HepG2 (cell line): ENCODE measurements at regions not wholly inside any gene's neighbourhood (a gene's known extent, or its start where the extent isn't known, plus 50 kb on each side); places are given as distances from the start of the nearest gene placed in this dataset.

Experiments used
- AKAP8 ChIP-seq: sonication (generic); formaldehyde crosslinking; IDR thresholded peaks from 2 replicates; pipeline ENCODE4 v1.5.1; 2020; ENCODE audit warnings: mild to moderate bottlenecking, missing genetic modification reagents
- ATF7 ChIP-seq, 2 experiments: fragments of 450-650 bp in 1 of 2; sonication (generic) in 1 of 2; formaldehyde crosslinking in 1 of 2; IDR thresholded peaks; 2 replicates each; pipeline versions ENCODE4 v1.4.0 to v1.6.1; 2016 to 2020; ENCODE audit warnings: antibody characterized with exemption in 1 of 2, mild to moderate bottlenecking in 1 of 2, missing genetic modification reagents in 1 of 2
- CBX5 ChIP-seq: sonication (generic); formaldehyde crosslinking; IDR thresholded peaks from 2 replicates; pipeline ENCODE4 v1.4.0; 2020; ENCODE audit warnings: missing genetic modification reagents, borderline replicate concordance
- CEBPB ChIP-seq: IDR thresholded peaks from 2 replicates; pipeline ENCODE4 v1.6.1; 2011; ENCODE audit warnings: low read depth, low read length, improper control_type of control experiment, borderline replicate concordance
- CHD4 ChIP-seq: fragments of 200-600 bp; sonication (generic); IDR thresholded peaks from 2 replicates; pipeline ENCODE4 v1.7.0; 2017; ENCODE audit warnings: mild to moderate bottlenecking, low read length, borderline replicate concordance
- DBP ChIP-seq: sonication (generic); formaldehyde crosslinking; IDR thresholded peaks from 2 replicates; pipeline ENCODE4 v1.4.0; 2020; ENCODE audit warnings: missing genetic modification reagents; ENCODE audit errors: not compliant biosample characterization
- GMEB1 ChIP-seq: sonication (generic); formaldehyde crosslinking; IDR thresholded peaks from 2 replicates; pipeline ENCODE4 v1.5.1; 2020; ENCODE audit warnings: missing genetic modification reagents, mild to moderate bottlenecking, borderline replicate concordance
- HES4 ChIP-seq: sonication (generic); formaldehyde crosslinking; IDR thresholded peaks from 2 replicates; pipeline ENCODE4 v1.9.0; 2021; ENCODE audit warnings: mild to moderate bottlenecking, missing genetic modification reagents, borderline replicate concordance
- HIVEP1 ChIP-seq: sonication (generic); formaldehyde crosslinking; IDR thresholded peaks from 2 replicates; pipeline ENCODE4 v1.4.0; 2020; ENCODE audit warnings: mild to moderate bottlenecking, missing genetic modification reagents
- LCORL ChIP-seq, 2 experiments: fragments of 450-650 bp in 1 of 2; sonication (generic) in 1 of 2; formaldehyde crosslinking in 1 of 2; IDR thresholded peaks; 2 replicates each; pipeline versions ENCODE4 v1.5.0 to v1.6.1; 2017 to 2020; ENCODE audit warnings: antibody characterized with exemption in 1 of 2, missing genetic modification reagents in 1 of 2
- NR3C1 ChIP-seq: sonication (generic); formaldehyde crosslinking; IDR thresholded peaks from 2 replicates; pipeline ENCODE4 v1.4.0; 2020; ENCODE audit warnings: missing genetic modification reagents
- SAP130 ChIP-seq: IDR thresholded peaks from 2 replicates; pipeline ENCODE4 v1.6.1; 2016; ENCODE audit warnings: low read depth
- TBX3 ChIP-seq: fragments of 450-650 bp; IDR thresholded peaks from 2 replicates; pipeline ENCODE4 v1.6.1; 2017; ENCODE audit warnings: antibody characterized with exemption, mild to moderate bottlenecking, inconsistent platforms, borderline replicate concordance
- TCF7L2 ChIP-seq: IDR thresholded peaks from 2 replicates; pipeline ENCODE4 v1.6.1; 2011; ENCODE audit warnings: mild to moderate bottlenecking, low read depth, low read length, moderate library complexity
- TFAP4 ChIP-seq: sonication (generic); IDR thresholded peaks from 2 replicates; pipeline ENCODE4 v1.6.1; 2016; ENCODE audit warnings: low read depth, borderline replicate concordance
- ZGPAT ChIP-seq: IDR thresholded peaks from 2 replicates; pipeline ENCODE4 v1.6.1; 2016; ENCODE audit warnings: mild to moderate bottlenecking
- ZKSCAN5 ChIP-seq: sonication (generic); formaldehyde crosslinking; IDR thresholded peaks from 2 replicates; pipeline ENCODE4 v1.5.1; 2020; ENCODE audit warnings: mild to moderate bottlenecking, missing genetic modification reagents
- ZNF234 ChIP-seq: sonication (generic); formaldehyde crosslinking; conservative IDR thresholded peaks from 2 replicates; pipeline ENCODE4 v1.5.1; 2020; ENCODE audit warnings: mild to moderate bottlenecking, missing genetic modification reagents
- ZNF253 ChIP-seq: sonication (generic); formaldehyde crosslinking; IDR thresholded peaks from 2 replicates; pipeline ENCODE4 v1.8.0; 2022; ENCODE audit warnings: mild to moderate bottlenecking, missing genetic modification reagents, borderline replicate concordance
- ZNF333 ChIP-seq: sonication (generic); formaldehyde crosslinking; IDR thresholded peaks from 2 replicates; pipeline ENCODE4 v1.4.0; 2020; ENCODE audit warnings: mild to moderate bottlenecking, missing genetic modification reagents, borderline replicate concordance
- ZNF431 ChIP-seq: sonication (generic); formaldehyde crosslinking; IDR thresholded peaks from 2 replicates; pipeline ENCODE4 v1.9.0; 2022; ENCODE audit warnings: missing genetic modification reagents, low read depth, mild to moderate bottlenecking, borderline replicate concordance

GRCh38 chr6:169863710-169864109 lies 112.3 kb downstream of the ERMARD start (continued):
- TF ChIP-seq HIVEP1 (CRISPR knock-in tag) (no peak), ZNF333 (CRISPR knock-in tag) (no peak), ZGPAT (CRISPR knock-in tag) (no peak), GMEB1 (no peak), CBX5 (CRISPR knock-in tag) (no peak), ZKSCAN5 (CRISPR knock-in tag) (no peak), LCORL (IDR thresholded peaks at IDR 0.05) (peak; percentile 35; the same call in 1 of the 2 replicates), LCORL (CRISPR knock-in tag; IDR thresholded peaks at IDR 0.05) (no peak), CHD4 (no peak), ZNF431 (peak; percentile 32; the same call in 1 of the 2 replicates), NR3C1 (CRISPR knock-in tag) (no peak), ZNF234 (no peak), TBX3 (no peak), CEBPB (no peak), TFAP4 (no peak), DBP (CRISPR knock-in tag) (no peak), HES4 (CRISPR knock-in tag) (no peak), AKAP8 (CRISPR knock-in tag) (no peak), SAP130 (no peak), ATF7 (IDR thresholded peaks at IDR 0.05) (peak; percentile 14; the same call in 1 of the 2 replicates), ATF7 (CRISPR knock-in tag; IDR thresholded peaks at IDR 0.05) (no peak), ZNF253 (no peak), TCF7L2 (no peak)
